ENCODE measurements at regions not wholly inside any gene's neighbourhood (a gene's known extent, or its start where the extent isn't known, plus 50 kb on each side); places are given as distances from the start of the nearest gene placed in this dataset.

DNA sequence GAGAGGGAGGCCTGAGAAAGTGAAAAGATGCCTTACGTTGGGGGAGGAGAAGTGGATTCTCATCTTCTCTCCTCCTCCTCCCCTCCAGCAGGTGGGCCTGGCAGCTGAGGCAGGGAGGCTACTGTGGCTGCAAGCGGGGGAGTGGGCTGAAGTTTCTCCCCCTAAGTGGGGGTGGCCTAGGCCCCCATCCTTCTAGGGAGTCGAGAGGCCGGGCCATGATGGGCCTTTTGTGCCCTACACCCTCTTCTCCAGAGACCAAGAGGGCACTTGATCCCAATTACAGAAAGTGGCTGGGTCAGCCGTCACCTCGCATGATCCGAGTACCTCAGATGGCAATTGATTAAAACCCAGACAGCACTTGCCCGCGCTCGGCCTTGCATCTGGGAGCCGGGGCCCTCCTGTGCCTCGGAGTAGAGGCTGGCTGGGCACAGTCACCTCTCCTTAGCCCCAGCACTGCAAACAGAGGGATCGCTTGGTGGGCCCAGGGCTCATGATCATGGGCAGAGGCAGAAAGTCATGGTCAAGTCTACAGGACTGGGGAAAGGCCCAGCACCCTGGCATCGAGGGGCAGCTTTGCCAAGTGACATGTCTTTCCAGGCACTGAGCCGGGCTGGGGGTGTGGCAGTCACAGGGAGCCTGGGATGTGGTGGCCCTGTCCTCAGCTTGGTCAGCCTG is 78.3 kb downstream of the IRX5 start:
- Histone ChIP-seq H3K9me2 (replicated peaks; ENCODE audit: low read depth, low read length) (no peaks in the 10 kb centered on the region), H4K20me1 (ENCODE audit: insufficient read depth, low read length, poor library complexity, severe bottlenecking) (no peaks in the 10 kb centered on the region), H3K4me2 (ENCODE audit: low read depth, low read length, poor library complexity, severe bottlenecking) (no peak overlapping the region), H3K79me2 (ENCODE audit: insufficient read depth, low read length) (no peaks in the 10 kb centered on the region), H3K4me3 (ENCODE audit: low read length, poor library complexity, severe bottlenecking) (no peak overlapping the region), H3K9ac (ENCODE audit: low read depth, low read length, poor library complexity, severe bottlenecking) (no peak overlapping the region), H3K9me3 (ENCODE audit: insufficient read depth, low read depth, low read length) (no peaks in the 10 kb centered on the region), H3K36me3 (ENCODE audit: insufficient read depth, low read length) (no peaks in the 10 kb centered on the region), H3K27me3 (ENCODE audit: insufficient read depth, low read length, poor library complexity, severe bottlenecking) (no peaks in the 10 kb centered on the region), H3F3A (ENCODE audit: low read depth) (no peaks in the 10 kb centered on the region), H3K4me1 (ENCODE audit: insufficient read depth, low read length, poor library complexity, severe bottlenecking) (no peaks in the 10 kb centered on the region), H2AFZ (ENCODE audit: low read length) (no peak overlapping the region)
- TF ChIP-seq EZH2phosphoT487 (IDR thresholded peaks at IDR 0.05; ENCODE audit: borderline replicate concordance) = no peak
- TF ChIP-seq, protein P1, sequence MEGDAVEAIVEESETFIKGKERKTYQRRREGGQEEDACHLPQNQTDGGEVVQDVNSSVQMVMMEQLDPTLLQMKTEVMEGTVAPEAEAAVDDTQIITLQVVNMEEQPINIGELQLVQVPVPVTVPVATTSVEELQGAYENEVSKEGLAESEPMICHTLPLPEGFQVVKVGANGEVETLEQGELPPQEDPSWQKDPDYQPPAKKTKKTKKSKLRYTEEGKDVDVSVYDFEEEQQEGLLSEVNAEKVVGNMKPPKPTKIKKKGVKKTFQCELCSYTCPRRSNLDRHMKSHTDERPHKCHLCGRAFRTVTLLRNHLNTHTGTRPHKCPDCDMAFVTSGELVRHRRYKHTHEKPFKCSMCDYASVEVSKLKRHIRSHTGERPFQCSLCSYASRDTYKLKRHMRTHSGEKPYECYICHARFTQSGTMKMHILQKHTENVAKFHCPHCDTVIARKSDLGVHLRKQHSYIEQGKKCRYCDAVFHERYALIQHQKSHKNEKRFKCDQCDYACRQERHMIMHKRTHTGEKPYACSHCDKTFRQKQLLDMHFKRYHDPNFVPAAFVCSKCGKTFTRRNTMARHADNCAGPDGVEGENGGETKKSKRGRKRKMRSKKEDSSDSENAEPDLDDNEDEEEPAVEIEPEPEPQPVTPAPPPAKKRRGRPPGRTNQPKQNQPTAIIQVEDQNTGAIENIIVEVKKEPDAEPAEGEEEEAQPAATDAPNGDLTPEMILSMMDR (conservative IDR thresholded peaks at IDR 0.05; ENCODE audit: low read length) = no peak

DNA sequence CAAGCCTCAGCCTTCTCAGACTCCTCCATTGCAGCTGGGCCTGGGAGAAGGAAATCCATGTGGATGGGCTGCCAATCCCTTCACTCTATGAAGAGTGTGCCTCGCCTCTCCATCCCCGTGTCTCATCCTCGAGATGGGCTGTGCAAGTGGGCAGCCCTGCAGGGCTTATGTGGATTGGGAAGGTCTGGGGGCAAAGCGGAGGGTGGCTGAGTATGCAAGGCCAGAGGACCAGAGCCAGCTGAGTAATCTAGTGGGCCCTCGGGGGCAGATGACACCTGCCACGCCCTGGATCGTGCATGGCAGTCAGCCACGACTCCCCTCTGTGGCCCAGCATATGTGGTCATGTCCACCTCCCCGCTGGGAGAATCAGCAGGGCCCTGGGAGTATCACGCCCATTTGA is 78.9 kb downstream of the IRX5 start:
- Histone ChIP-seq H3K4me3 (ENCODE audit: low read length, poor library complexity, severe bottlenecking) (no peak overlapping the region), H2AFZ (ENCODE audit: low read length) (no peak overlapping the region), H3K4me1 (ENCODE audit: insufficient read depth, low read length, poor library complexity, severe bottlenecking) (no peaks in the 10 kb centered on the region), H3K36me3 (ENCODE audit: insufficient read depth, low read length) (no peaks in the 10 kb centered on the region), H3F3A (ENCODE audit: low read depth) (no peaks in the 10 kb centered on the region), H4K20me1 (ENCODE audit: insufficient read depth, low read length, poor library complexity, severe bottlenecking) (no peaks in the 10 kb centered on the region), H3K4me2 (ENCODE audit: low read depth, low read length, poor library complexity, severe bottlenecking) (no peak overlapping the region), H3K9me2 (replicated peaks; ENCODE audit: low read depth, low read length) (no peaks in the 10 kb centered on the region), H3K79me2 (ENCODE audit: insufficient read depth, low read length) (no peaks in the 10 kb centered on the region), H3K9ac (ENCODE audit: low read depth, low read length, poor library complexity, severe bottlenecking) (no peak overlapping the region), H3K27me3 (ENCODE audit: insufficient read depth, low read length, poor library complexity, severe bottlenecking) (no peaks in the 10 kb centered on the region), H3K9me3 (ENCODE audit: insufficient read depth, low read depth, low read length) (no peaks in the 10 kb centered on the region)
- TF ChIP-seq EZH2phosphoT487 (IDR thresholded peaks at IDR 0.05; ENCODE audit: borderline replicate concordance) = no peak
- TF ChIP-seq, protein P1 (conservative IDR thresholded peaks at IDR 0.05; ENCODE audit: low read length) = no peak

DNA sequence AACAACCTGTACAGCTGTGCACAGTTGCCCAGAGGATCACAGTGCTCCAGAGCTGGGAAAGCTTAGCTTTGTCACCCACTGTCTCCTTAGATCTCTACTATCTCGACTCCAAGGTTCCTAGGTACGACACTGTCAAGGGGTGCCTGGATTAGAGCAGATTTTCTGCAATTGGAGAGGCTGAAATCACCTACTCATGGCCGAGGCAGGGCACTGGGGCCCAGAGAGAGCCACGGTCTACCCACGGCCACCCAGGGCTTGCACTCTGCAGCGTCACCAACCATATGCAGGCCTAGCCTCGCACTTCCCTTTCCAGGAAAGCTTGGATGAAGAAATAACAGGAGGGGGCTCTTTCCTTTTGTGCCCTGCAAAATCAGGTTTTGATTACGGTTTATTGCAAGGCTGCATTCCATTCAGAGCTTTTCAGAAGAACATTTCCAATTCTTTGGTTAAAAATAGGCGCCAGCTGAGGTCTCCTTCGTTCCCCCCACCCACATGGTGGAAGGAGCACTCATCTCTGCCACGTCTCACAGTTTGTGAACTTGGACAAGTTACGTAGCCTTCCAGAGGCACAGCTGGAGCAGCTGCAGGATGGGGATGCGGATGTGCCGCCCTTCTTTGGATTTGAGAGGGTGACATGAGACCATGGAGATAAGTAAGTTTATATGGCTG is 80.0 kb downstream of the IRX5 start:
- H3K4me2 ChIP-seq (ENCODE audit: low read depth, low read length, poor library complexity, severe bottlenecking) = no peak overlapping the region

More for the DNA sequence above, 80.0 kb downstream of the IRX5 start:
- Histone ChIP-seq H3K4me3 (ENCODE audit: low read length, poor library complexity, severe bottlenecking) (no peak overlapping the region), H3K27me3 (ENCODE audit: insufficient read depth, low read length, poor library complexity, severe bottlenecking) (no peaks in the 10 kb centered on the region), H3K79me2 (ENCODE audit: insufficient read depth, low read length) (no peaks in the 10 kb centered on the region), H3K9me2 (replicated peaks; ENCODE audit: low read depth, low read length) (no peaks in the 10 kb centered on the region), H3K9me3 (ENCODE audit: insufficient read depth, low read depth, low read length) (no peaks in the 10 kb centered on the region), H2AFZ (ENCODE audit: low read length) (no peak overlapping the region), H4K20me1 (ENCODE audit: insufficient read depth, low read length, poor library complexity, severe bottlenecking) (no peaks in the 10 kb centered on the region), H3K9ac (ENCODE audit: low read depth, low read length, poor library complexity, severe bottlenecking) (no peak overlapping the region), H3F3A (ENCODE audit: low read depth) (no peaks in the 10 kb centered on the region), H3K4me1 (ENCODE audit: insufficient read depth, low read length, poor library complexity, severe bottlenecking) (peaks cover 5% of the 10 kb centered on the region), H3K36me3 (ENCODE audit: insufficient read depth, low read length) (no peaks in the 10 kb centered on the region)
- TF ChIP-seq, protein P1 (conservative IDR thresholded peaks at IDR 0.05; ENCODE audit: low read length) = no peak
- no peak for TF ChIP-seq EZH2phosphoT487 (IDR thresholded peaks at IDR 0.05; ENCODE audit: borderline replicate concordance)

Measured in Loucy (cell line).